ENCODE measurements at regions not wholly inside any gene's neighbourhood (a gene's known extent, or its start where the extent isn't known, plus 50 kb on each side); places are given as distances from the start of the nearest gene placed in this dataset.

DNA sequence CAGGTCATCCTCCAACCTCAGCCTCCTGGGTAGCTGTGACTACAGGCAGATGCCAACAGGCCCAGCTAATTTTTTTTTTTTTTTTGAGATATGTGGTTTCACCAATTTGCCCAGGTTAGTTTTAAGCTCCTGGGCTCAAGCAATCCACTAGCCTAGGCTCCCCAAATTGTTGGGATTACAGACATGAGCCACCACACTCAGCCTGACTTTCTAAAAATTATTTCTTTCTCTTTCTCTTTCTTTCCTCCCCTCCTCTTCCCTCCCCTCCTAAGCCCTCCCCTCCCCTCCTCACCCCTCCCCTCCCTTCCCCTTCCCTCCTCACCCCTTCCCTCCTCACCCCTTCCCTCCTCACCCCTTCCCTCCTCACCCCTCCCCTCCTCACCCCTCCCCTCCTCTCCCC lies 127.3 kb downstream of the BTBD3 start:
- ChIA-PET CTCF (no interaction called here), POLR2A (no interaction called here)
- H3K27me3 ChIP-seq (replicated peaks in 2 of 5; ENCODE audit: control insufficient read depth in 4 of 5, insufficient read depth in 5 of 5, low read length in 4 of 5): no peaks in the 10 kb centered on the region
- H3K4me1 ChIP-seq (ENCODE audit: control extremely low read depth in 1 of 4, control insufficient read depth in 4 of 4, insufficient read depth in 4 of 4, low read length in 3 of 4): no peaks in the 10 kb centered on the region
- no peak overlapping the region for H3K27ac ChIP-seq (ENCODE audit: insufficient read depth in 1 of 2, low read depth in 1 of 2, low read length in 2 of 2, poor library complexity in 1 of 2, severe bottlenecking in 2 of 2)
- no peaks in the 10 kb centered on the region for H3K9me3 ChIP-seq (ENCODE audit: control extremely low read depth in 1 of 5, control insufficient read depth in 4 of 5, insufficient read depth in 2 of 5, low read depth in 1 of 5, low read length in 4 of 5)
- DNase-seq: no peak
- H3K4me3 ChIP-seq (ENCODE audit: control insufficient read depth in 1 of 7, extremely low read depth in 1 of 7, insufficient read depth in 4 of 7, low read depth in 2 of 7, low read length in 6 of 7): no peak overlapping the region
- H3K36me3 ChIP-seq (ENCODE audit: control insufficient read depth in 4 of 4, insufficient read depth in 4 of 4, low read length in 3 of 4): no peaks in the 10 kb centered on the region

DNA sequence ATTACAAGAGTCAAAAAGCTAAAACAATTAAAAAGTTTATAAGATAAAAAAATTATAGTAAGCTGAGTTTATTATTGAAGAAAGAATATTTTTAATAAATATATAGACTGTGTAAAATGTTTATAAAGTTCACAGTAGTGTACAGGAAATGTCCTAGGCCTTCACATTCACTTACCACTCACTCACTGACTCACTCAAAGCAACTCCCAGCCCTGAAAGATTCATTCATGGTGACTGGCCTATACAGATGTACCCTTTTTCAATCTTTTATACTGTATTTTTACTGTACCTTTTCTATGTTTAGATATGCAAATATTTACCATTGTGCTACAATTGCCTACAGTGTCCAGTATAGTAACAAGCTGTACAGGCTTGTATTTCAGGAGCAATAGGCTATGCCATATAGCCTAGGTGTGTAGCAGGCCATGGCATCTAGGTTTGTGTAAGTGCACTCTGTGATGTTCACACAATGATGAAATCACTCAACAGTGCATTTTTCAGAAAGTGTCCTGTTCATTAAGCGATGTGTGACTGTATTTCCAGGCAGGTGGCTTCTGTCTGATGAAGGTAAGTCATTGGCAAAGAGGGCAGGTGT lies 130.2 kb downstream of the BTBD3 start:
- Histone ChIP-seq H3K4me3 (ENCODE audit: control insufficient read depth in 1 of 7, extremely low read depth in 1 of 7, insufficient read depth in 4 of 7, low read depth in 2 of 7, low read length in 6 of 7) (no peak overlapping the region), H3K36me3 (ENCODE audit: control insufficient read depth in 4 of 4, insufficient read depth in 4 of 4, low read length in 3 of 4) (no peaks in the 10 kb centered on the region), H3K9me3 (ENCODE audit: control extremely low read depth in 1 of 5, control insufficient read depth in 4 of 5, insufficient read depth in 2 of 5, low read depth in 1 of 5, low read length in 4 of 5) (no peaks in the 10 kb centered on the region), H3K4me1 (ENCODE audit: control extremely low read depth in 1 of 4, control insufficient read depth in 4 of 4, insufficient read depth in 4 of 4, low read length in 3 of 4) (peaks cover 3 to 15% (median 9%) of the 10 kb centered on the region in 4 experiments), H3K27ac (ENCODE audit: insufficient read depth in 1 of 2, low read depth in 1 of 2, low read length in 2 of 2, poor library complexity in 1 of 2, severe bottlenecking in 2 of 2) (no peak overlapping the region), H3K27me3 (replicated peaks in 2 of 5; ENCODE audit: control insufficient read depth in 4 of 5, insufficient read depth in 5 of 5, low read length in 4 of 5) (no peaks in the 10 kb centered on the region)
- ChIA-PET CTCF (interaction anchor here (1.0 kb wide), 2 partner anchors 17 to 27 kb away, joined by 3 read pairs; no protein-coding TSS in a partner anchor), POLR2A (no interaction called here)
- no peak for DNase-seq
- WGBS (ENCODE audit: insufficient coverage): 100% methylated on average over 1 of the region's 1 CpG

DNA sequence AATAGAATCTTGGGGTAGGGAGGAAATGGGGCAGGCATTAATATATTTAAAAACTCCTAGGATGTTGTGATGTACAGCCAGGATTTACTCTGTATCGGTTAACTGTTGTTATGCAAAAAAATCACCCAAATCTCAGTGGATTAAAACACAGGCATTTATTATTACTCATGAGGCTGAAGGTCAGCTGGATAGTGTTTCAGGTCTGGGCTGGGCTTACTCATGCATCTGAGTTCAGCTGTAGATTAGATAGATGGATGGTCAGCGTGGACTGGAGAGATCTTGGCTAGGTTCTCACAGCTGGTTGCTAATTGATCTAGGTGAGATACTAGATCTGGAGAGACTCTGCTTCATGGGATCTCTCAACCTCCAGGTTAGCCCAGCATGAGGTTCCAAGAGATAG lies 131.4 kb downstream of the BTBD3 start:
- no peaks in the 10 kb centered on the region for H3K36me3 ChIP-seq (ENCODE audit: control insufficient read depth in 4 of 4, insufficient read depth in 4 of 4, low read length in 3 of 4)
- no peak overlapping the region for H3K27ac ChIP-seq (ENCODE audit: insufficient read depth in 1 of 2, low read depth in 1 of 2, low read length in 2 of 2, poor library complexity in 1 of 2, severe bottlenecking in 2 of 2)
- no peak overlapping the region for H3K4me3 ChIP-seq (ENCODE audit: control insufficient read depth in 1 of 7, extremely low read depth in 1 of 7, insufficient read depth in 4 of 7, low read depth in 2 of 7, low read length in 6 of 7)
- no peaks in the 10 kb centered on the region for H3K27me3 ChIP-seq (replicated peaks in 2 of 5; ENCODE audit: control insufficient read depth in 4 of 5, insufficient read depth in 5 of 5, low read length in 4 of 5)
- no peak for DNase-seq
- CTCF ChIA-PET: no interaction called here
- 100% methylated on average over 1 of the region's 2 CpGs for WGBS (ENCODE audit: insufficient coverage)
- no peaks in the 10 kb centered on the region for H3K9me3 ChIP-seq (ENCODE audit: control extremely low read depth in 1 of 5, control insufficient read depth in 4 of 5, insufficient read depth in 2 of 5, low read depth in 1 of 5, low read length in 4 of 5)
- H3K4me1 ChIP-seq (ENCODE audit: control extremely low read depth in 1 of 4, control insufficient read depth in 4 of 4, insufficient read depth in 4 of 4, low read length in 3 of 4): peaks cover 5 to 26% (median 21%) of the 10 kb centered on the region in 4 experiments
- POLR2A ChIA-PET: no interaction called here

DNA sequence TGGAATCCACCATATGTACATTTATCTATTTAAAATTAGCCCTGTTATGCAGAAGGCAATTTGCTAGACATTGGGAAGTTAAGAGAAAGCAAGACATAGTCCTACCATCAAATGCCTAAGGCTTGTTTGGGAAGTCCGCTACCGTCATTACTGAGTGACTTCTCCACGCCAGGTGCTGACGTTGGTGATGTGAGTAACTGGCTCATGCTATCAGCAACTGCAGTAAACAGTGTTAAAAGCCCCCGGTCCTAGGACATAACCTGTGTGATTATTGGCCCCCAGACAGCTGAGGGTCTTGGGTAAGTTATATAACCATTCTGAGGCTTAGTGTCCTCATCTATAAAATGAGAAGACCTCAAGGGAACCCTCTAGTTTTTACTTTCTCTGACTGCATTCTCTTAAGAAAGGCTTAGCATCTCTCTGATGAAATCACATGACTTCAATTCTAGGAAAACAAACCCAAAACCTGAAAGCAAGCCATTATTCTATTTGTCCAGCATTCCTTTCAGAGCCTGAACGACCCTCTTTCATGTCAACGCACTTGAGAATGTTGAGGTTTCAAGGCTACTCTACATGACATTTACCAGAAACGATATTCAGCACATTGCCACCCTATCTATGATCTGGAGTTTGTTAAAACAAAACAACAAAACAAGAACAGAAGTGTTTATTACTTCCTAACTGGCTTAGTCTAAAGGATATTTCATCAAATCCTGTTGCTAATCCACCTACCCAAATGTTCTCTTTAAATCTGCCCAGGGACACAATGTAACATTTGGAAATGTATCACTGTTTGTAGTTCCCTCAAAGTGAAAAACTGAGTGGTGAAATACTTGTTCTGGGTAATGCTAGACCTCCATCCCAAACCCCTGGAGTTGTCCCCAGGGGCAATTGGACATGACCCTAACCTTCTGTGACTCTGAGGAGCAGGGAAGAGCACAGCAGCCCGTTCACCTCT lies 133.8 kb downstream of the BTBD3 start:
- Histone ChIP-seq H3K4me1 (ENCODE audit: control extremely low read depth in 1 of 4, control insufficient read depth in 4 of 4, insufficient read depth in 4 of 4, low read length in 3 of 4) (peaks cover 8 to 41% (median 27%) of the 10 kb centered on the region in 4 experiments), H3K36me3 (ENCODE audit: control insufficient read depth in 4 of 4, insufficient read depth in 4 of 4, low read length in 3 of 4) (no peaks in the 10 kb centered on the region)
- CTCF ChIA-PET: no interaction called here

DNA sequence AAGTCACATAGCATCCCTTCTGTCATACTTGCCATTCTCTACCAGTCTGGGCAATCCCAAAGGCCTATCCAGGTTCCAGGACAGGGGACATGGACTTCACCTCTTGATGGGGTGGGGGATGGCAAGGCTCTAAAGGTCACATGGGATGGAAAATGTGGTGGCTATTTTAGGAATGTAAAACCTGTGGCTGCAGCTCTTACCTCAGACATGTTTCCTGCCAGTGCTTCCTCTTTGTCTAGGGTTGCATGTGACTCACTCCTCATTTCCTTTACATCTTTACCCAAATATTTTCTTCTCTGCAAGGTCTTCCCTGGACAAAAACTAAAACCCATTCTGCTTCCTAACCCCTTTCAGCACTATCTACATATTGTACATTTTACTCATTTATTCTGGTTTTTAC lies 135.7 kb downstream of the BTBD3 start:
- CTCF ChIA-PET: interaction anchor here (0.9 to 1.0 kb wide), 2 partner anchors 28 to 40 kb away, joined by 3 read pairs; no protein-coding TSS in a partner anchor
- no peaks in the 10 kb centered on the region for H3K9me3 ChIP-seq (ENCODE audit: control extremely low read depth in 1 of 5, control insufficient read depth in 4 of 5, insufficient read depth in 2 of 5, low read depth in 1 of 5, low read length in 4 of 5)
- H3K27ac ChIP-seq (ENCODE audit: insufficient read depth in 1 of 2, low read depth in 1 of 2, low read length in 2 of 2, poor library complexity in 1 of 2, severe bottlenecking in 2 of 2): peak overlapping the region in 1 of 2 experiments; percentile 69
- H3K36me3 ChIP-seq (ENCODE audit: control insufficient read depth in 4 of 4, insufficient read depth in 4 of 4, low read length in 3 of 4): no peaks in the 10 kb centered on the region
- POLR2A ChIA-PET: no interaction called here
- peaks cover 12 to 51% (median 33%) of the 10 kb centered on the region in 4 experiments for H3K4me1 ChIP-seq (ENCODE audit: control extremely low read depth in 1 of 4, control insufficient read depth in 4 of 4, insufficient read depth in 4 of 4, low read length in 3 of 4)
- H3K27me3 ChIP-seq (replicated peaks in 2 of 5; ENCODE audit: control insufficient read depth in 4 of 5, insufficient read depth in 5 of 5, low read length in 4 of 5): no peaks in the 10 kb centered on the region
- peak; percentile 77 to 94 (median 88) for DNase-seq
- H3K4me3 ChIP-seq (ENCODE audit: control insufficient read depth in 1 of 7, extremely low read depth in 1 of 7, insufficient read depth in 4 of 7, low read depth in 2 of 7, low read length in 6 of 7): peak overlapping the region in 2 of 7 experiments; percentile 10 to 36

More for the DNA sequence above, 133.8 kb downstream of the BTBD3 start:
- no peaks in the 10 kb centered on the region for H3K27me3 ChIP-seq (replicated peaks in 2 of 5; ENCODE audit: control insufficient read depth in 4 of 5, insufficient read depth in 5 of 5, low read length in 4 of 5)
- no peak overlapping the region for H3K27ac ChIP-seq (ENCODE audit: insufficient read depth in 1 of 2, low read depth in 1 of 2, low read length in 2 of 2, poor library complexity in 1 of 2, severe bottlenecking in 2 of 2)
- 93% methylated on average over 9 of the region's 9 CpGs for WGBS (ENCODE audit: insufficient coverage)
- H3K4me3 ChIP-seq (ENCODE audit: control insufficient read depth in 1 of 7, extremely low read depth in 1 of 7, insufficient read depth in 4 of 7, low read depth in 2 of 7, low read length in 6 of 7): no peak overlapping the region
- no peak for DNase-seq
- no peaks in the 10 kb centered on the region for H3K9me3 ChIP-seq (ENCODE audit: control extremely low read depth in 1 of 5, control insufficient read depth in 4 of 5, insufficient read depth in 2 of 5, low read depth in 1 of 5, low read length in 4 of 5)
- POLR2A ChIA-PET: no interaction called here

DNA sequence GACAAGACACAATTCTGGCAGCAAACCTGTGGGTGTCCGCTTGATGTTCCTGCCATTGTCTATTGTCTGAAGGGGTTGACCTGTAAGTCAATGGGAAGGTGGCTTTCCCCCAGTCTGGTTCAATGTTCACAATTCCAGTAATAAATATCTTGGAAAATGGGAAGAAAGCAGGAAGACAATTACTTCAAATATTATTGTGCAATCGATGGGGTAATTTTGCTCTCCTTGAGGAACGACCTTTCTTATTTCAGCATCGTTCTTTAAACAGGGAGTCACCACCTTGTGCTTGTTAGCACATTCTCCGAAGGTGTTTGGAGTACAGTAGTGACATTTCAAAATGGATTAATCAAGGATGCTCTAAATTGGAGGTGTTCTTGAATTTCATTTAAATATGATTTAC lies 136.9 kb downstream of the BTBD3 start:
- ChIA-PET POLR2A (no interaction called here), CTCF (no interaction called here)
- Histone ChIP-seq H3K4me3 (ENCODE audit: control insufficient read depth in 1 of 7, extremely low read depth in 1 of 7, insufficient read depth in 4 of 7, low read depth in 2 of 7, low read length in 6 of 7) (no peak overlapping the region), H3K27me3 (replicated peaks in 2 of 5; ENCODE audit: control insufficient read depth in 4 of 5, insufficient read depth in 5 of 5, low read length in 4 of 5) (no peaks in the 10 kb centered on the region), H3K9me3 (ENCODE audit: control extremely low read depth in 1 of 5, control insufficient read depth in 4 of 5, insufficient read depth in 2 of 5, low read depth in 1 of 5, low read length in 4 of 5) (peaks cover 0 to 6% (median 0%) of the 10 kb centered on the region in 5 experiments), H3K36me3 (ENCODE audit: control insufficient read depth in 4 of 4, insufficient read depth in 4 of 4, low read length in 3 of 4) (no peaks in the 10 kb centered on the region), H3K4me1 (ENCODE audit: control extremely low read depth in 1 of 4, control insufficient read depth in 4 of 4, insufficient read depth in 4 of 4, low read length in 3 of 4) (peaks cover 12 to 51% (median 33%) of the 10 kb centered on the region in 4 experiments), H3K27ac (ENCODE audit: insufficient read depth in 1 of 2, low read depth in 1 of 2, low read length in 2 of 2, poor library complexity in 1 of 2, severe bottlenecking in 2 of 2) (no peak overlapping the region)
- WGBS (ENCODE audit: insufficient coverage): 93% methylated on average over 4 of the region's 5 CpGs
- DNase-seq: no peak

DNA sequence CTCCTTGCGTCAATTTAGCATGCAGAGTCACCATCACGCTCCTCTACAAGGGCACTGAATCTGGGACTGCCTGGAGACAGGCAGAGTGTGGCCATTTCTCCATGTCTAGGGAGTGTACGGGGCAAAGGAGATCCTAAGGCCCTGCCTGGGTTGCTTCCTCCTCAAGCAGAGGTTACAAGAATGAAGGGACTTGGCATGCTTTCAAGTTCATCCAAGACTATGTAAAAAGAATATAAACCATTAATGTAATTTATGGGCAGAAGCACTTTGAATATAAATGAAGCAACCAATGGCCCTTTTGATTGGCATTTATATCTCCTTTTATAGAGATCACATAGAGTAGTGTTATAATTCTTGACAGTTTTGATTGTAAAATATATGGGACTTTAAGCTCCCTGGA lies 137.5 kb downstream of the BTBD3 start:
- Histone ChIP-seq H3K4me3 (ENCODE audit: control insufficient read depth in 1 of 7, extremely low read depth in 1 of 7, insufficient read depth in 4 of 7, low read depth in 2 of 7, low read length in 6 of 7) (no peak overlapping the region), H3K9me3 (ENCODE audit: control extremely low read depth in 1 of 5, control insufficient read depth in 4 of 5, insufficient read depth in 2 of 5, low read depth in 1 of 5, low read length in 4 of 5) (peaks cover 0 to 6% (median 0%) of the 10 kb centered on the region in 5 experiments), H3K27me3 (replicated peaks in 2 of 5; ENCODE audit: control insufficient read depth in 4 of 5, insufficient read depth in 5 of 5, low read length in 4 of 5) (no peaks in the 10 kb centered on the region), H3K27ac (ENCODE audit: insufficient read depth in 1 of 2, low read depth in 1 of 2, low read length in 2 of 2, poor library complexity in 1 of 2, severe bottlenecking in 2 of 2) (no peak overlapping the region), H3K36me3 (ENCODE audit: control insufficient read depth in 4 of 4, insufficient read depth in 4 of 4, low read length in 3 of 4) (no peaks in the 10 kb centered on the region), H3K4me1 (ENCODE audit: control extremely low read depth in 1 of 4, control insufficient read depth in 4 of 4, insufficient read depth in 4 of 4, low read length in 3 of 4) (peaks cover 12 to 51% (median 33%) of the 10 kb centered on the region in 4 experiments)
- WGBS (ENCODE audit: insufficient coverage): 94% methylated on average over 3 of the region's 3 CpGs
- DNase-seq: peak in 1 of 3 donors; percentile 17
- ChIA-PET POLR2A (no interaction called here), CTCF (interaction anchor here (0.7 to 0.9 kb wide), 3 partner anchors 9 to 157 kb away, joined by 3 read pairs; no protein-coding TSS in a partner anchor)
